ENCODE measurements at regions not wholly inside any gene's neighbourhood (a gene's known extent, or its start where the extent isn't known, plus 50 kb on each side); places are given as distances from the start of the nearest gene placed in this dataset.

DNA sequence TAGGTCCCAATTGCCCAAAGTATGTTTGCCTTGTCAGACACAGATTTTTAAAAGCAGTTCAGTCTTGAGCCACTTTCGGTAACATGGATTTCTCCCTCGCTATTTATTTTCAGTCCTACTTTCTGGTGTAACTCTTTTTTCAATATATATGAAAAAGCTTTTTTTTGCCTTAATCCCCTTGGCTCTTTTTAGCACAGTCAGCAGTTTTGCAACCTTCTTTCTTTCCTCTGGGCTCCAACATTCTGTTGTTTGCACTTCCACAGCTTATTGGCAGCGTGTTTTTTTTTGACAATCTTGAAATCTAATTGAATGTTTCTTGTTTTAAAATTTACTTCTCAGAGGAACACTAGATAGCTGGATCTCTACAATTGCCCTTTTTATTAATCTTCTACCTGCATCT is 429.3 kb upstream of the NBEA start:
- DNase-seq: no peak

DNA sequence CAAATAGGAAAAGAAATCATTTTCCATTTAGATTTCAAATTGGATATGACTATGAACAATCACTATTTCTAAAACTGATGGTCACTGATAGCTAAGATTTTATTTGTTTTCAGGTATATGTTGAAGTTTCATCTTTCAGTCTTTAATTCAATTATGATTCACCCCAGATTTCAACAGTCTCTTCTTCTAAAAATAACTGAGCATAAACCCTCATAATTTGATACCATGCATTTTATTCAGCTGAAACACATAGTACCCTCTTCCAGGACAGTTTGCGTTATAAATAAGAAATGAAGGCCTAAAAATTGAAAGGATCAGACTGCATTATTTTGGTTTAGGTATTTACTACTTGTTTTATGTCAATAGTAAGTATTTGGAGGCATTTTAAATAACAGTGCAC is 428.5 kb upstream of the NBEA start:
- DNase-seq: no peak

- no peak for DNase-seq
Measured at GRCh38 chr13:34515201-34515600, 426.9 kb upstream of the NBEA start.

DNA sequence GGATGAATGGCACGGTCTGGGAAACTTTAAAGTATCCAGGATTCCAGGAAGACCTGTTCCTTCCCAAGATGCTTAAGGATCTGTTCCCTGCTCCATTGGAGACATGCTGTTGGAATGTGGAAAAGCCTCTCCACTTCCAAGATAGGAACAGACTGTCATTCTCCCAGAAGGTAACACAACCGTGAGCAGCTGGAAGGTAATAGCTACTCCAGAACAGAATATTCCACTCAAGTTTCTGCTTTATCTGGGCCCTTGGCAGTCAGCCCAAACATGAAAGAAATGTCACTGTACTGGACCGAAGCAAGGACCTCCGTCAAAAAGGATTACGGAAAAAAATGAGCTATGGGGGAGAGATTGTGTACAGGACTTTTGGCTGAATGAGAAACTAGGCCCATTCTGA is 420.9 kb upstream of the NBEA start:
- DNase-seq: no peak

GRCh38 chr13:34522808-34523207 is 419.3 kb upstream of the NBEA start:
- no peak for DNase-seq

- no peak for DNase-seq
Measured at GRCh38 chr13:34523406-34523805, 418.7 kb upstream of the NBEA start.

GRCh38 chr13:34533941-34534340 is 408.1 kb upstream of the NBEA start:
- DNase-seq: no peak

DNA sequence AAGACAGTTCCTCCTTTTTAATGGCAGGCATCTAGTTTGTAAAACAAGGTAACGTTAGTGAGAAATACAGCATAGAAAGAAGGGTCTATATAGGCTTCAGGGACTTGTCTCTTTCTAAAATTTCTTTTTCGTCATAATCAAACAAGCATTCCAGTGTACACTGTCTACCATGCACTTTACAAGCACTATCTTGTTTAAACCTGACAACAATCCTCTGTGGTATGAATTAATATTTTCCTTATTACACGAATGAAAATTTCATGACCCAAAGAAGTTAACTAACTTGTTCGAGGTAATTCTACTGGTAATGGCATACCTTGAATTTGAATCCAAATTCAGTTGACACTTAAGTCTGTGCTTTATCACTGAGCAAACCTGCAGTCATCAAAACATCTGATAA is 399.7 kb upstream of the NBEA start:
- no peak for DNase-seq

DNA sequence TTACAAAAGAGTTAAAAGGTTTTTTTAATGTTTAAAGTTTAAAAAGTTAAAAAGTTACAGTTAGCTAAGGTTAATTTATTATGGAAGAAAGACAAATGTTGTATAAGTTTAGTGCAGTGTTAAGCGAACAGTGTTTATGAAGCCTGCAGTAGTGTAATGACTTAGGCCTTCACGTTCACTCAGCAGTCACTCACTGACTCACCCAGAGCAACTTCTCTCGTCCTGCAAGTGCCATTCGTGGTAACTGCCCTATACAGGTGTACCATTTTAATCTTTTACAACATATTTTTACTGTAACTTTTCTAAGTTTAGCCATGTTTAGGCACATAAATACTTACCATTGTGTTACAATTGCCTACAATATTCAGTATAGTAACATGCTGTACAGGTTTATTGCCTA is 398.2 kb upstream of the NBEA start:
- no peak for DNase-seq

GRCh38 chr13:34545461-34545860 is 396.6 kb upstream of the NBEA start:
- DNase-seq: no peak

GRCh38 chr13:34546344-34547250 is 395.5 kb upstream of the NBEA start:
- no peak for DNase-seq

DNA sequence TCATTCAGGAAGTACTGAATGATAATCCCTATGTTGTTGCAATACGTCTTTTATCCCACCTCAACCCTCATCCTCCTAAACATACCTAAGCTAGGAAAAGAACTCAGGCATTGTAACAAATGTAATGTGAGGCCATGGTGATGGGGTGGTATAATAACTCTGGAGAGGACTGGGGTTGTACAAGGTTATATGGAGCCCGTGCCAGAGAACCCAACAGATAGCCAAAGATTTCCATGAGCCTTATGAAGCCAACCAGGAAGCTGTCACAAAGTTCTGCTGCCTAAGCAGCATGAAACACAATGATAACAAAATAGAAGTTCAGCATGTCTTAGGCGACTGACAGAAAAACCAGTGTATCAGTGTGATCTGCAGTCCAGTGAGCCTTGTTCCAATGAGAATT is 394.1 kb upstream of the NBEA start:
- DNase-seq: no peak

GRCh38 chr13:34553376-34553775 is 388.7 kb upstream of the NBEA start:
- DNase-seq: no peak

GRCh38 chr13:34555988-34556387 is 386.1 kb upstream of the NBEA start:
- no peak for DNase-seq

GRCh38 chr13:34561033-34561432 is 381.0 kb upstream of the NBEA start:
- no peak for DNase-seq

DNA sequence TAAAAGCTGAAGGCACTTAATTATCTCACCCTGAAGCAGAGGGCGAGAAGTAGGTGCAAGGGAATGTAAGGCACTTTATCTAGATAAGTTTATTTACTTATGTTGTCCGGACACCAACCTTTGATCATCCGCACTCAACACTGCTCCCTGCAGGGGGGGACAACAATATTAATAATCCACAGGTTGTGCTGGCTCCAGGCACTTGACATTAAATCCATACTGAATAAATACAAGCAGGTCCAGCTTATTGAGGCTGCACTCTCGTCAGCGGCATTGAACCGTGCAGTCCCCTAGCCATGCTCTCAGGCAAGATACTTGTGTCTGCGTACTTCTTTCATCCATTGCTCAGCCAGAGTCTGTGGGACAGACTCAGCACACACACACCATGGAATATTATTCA is 374.5 kb upstream of the NBEA start:
- no peak for DNase-seq

DNA sequence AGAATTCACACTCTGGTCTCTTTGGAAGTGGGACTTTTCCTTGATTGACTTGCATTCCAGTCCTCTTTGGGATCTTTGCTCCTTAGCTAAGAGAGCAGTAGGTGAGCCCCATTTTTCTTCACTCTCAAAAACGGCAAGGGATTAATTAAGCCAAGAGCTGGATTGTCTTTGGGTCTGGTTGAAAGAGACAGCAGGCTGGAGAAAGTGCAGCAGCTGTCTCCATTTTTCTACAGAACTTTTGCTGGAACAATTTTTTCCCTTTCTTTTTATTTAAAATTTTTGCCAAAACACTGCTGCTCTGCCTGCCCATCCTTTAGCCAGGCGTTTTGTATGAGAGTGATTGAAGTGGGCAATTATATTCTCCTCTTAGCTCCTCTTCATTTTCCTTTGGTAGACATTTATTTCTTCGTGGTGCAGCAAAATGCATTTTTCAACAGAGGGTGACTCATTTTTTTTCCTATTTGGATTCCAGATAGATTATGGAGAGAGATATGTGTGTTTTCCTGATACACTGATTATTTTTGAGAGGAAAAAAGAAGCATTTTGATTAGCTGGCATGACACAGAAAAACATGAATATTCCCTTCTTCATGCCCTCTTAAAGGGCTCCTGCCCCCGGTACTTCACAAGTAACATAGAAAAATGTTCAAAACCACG is 371.2 kb upstream of the NBEA start:
- DNase-seq: no peak

- DNase-seq: no peak
Measured at GRCh38 chr13:34571716-34572115, 370.4 kb upstream of the NBEA start.

DNA sequence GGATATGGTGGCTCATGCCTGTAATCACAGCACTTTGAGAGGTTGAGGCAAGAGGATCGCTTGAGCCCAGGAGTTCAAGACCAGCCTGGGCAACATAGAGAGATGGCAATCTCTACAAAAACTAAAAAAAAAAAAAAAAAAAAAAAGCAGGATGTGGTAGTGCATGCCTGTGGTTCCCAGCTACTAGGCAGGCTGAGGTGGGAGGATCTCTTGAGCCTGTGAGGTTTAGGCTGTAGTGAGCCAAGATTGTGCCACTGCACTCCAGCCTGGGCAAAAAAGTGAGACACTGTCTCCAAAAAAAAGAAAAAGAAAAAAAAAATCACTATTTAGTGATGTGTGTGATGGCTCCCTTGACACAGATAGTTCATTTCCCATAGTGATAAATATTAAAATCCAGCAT is 365.0 kb upstream of the NBEA start:
- peak; percentile 60 for DNase-seq

DNA sequence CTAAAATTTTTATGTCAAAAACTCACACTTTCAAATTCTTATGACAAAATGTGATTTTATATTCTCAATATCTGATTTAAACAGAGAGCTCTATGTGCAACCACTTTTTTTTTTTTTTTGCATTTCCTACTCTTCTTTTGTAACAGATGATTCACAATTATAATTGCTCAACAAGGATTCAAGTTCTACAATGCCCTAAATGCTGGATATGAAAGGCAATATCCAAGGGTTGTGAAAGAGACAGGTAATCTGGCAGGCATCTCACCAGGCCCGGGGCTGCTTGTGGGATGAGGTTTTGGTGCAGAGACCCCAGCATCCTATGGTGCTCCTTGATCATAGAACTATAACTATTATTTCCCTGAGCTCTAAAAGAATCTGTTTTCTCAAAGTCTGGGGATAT is 363.6 kb upstream of the NBEA start:
- DNase-seq: peak; percentile 32

GRCh38 chr13:34578917-34579316 is 363.2 kb upstream of the NBEA start:
- DNase-seq: no peak

GRCh38 chr13:34583181-34583580 is 358.9 kb upstream of the NBEA start:
- no peak for DNase-seq

DNA sequence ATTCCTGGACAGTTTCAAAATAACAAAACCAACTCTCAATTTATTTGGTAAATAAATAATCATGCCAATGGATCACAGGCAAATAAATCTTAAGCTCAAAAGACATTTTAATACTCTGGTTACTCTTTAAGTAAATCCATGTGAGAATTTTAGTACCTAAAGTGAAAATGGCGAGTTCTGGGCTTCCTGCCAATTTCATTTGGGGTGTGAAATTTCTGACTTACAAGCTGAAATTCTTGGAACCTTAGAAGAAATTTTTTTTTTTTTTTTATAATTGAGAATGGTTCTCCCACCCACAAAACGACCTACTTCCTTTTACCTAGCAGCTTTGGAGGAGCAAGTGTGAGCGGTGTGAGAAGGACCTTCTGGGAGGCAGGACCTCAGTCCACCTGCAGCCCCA is 354.5 kb upstream of the NBEA start:
- no peak for DNase-seq

- no peak for DNase-seq
Measured at GRCh38 chr13:34588362-34588761, 353.7 kb upstream of the NBEA start.

GRCh38 chr13:34589581-34589980 is 352.5 kb upstream of the NBEA start:
- DNase-seq: no peak
